ENCODE measurements at regions not wholly inside any gene's neighbourhood (a gene's known extent, or its start where the extent isn't known, plus 50 kb on each side); places are given as distances from the start of the nearest gene placed in this dataset.

GRCh38 chr15:47292638-47293190 lies 424.6 kb upstream of the SEMA6D start:
- FAIRE-seq: no peak

GRCh38 chr15:47293466-47294162 lies 423.7 kb upstream of the SEMA6D start:
- FAIRE-seq: no peak

- no peak for FAIRE-seq
Observed at GRCh38 chr15:47294765-47295259, 422.5 kb upstream of the SEMA6D start.

GRCh38 chr15:47296881-47297280 lies 420.4 kb upstream of the SEMA6D start:
- no peak for FAIRE-seq

- no peak for FAIRE-seq
Observed at GRCh38 chr15:47299846-47300434, 417.4 kb upstream of the SEMA6D start.

GRCh38 chr15:47300596-47300995 lies 416.7 kb upstream of the SEMA6D start:
- no peak for FAIRE-seq

GRCh38 chr15:47301481-47301880 lies 415.8 kb upstream of the SEMA6D start:
- no peak for FAIRE-seq

GRCh38 chr15:47304656-47305055 lies 412.6 kb upstream of the SEMA6D start:
- FAIRE-seq: no peak

- no peak for FAIRE-seq
Observed at GRCh38 chr15:47312161-47312560, 405.1 kb upstream of the SEMA6D start.

- no peak for FAIRE-seq
Observed at GRCh38 chr15:47326410-47327333, 390.6 kb upstream of the SEMA6D start.

- no peak for FAIRE-seq
Observed at GRCh38 chr15:47331829-47332393, 385.4 kb upstream of the SEMA6D start.

- no peak for FAIRE-seq
Observed at GRCh38 chr15:47332481-47332880, 384.8 kb upstream of the SEMA6D start.

- FAIRE-seq: no peak
Observed at GRCh38 chr15:47333734-47334133, 383.6 kb upstream of the SEMA6D start.

GRCh38 chr15:47334805-47335535 lies 382.3 kb upstream of the SEMA6D start:
- no peak for FAIRE-seq

- no peak for FAIRE-seq
Observed at GRCh38 chr15:47337106-47337505, 380.2 kb upstream of the SEMA6D start.

GRCh38 chr15:47337836-47338235 lies 379.5 kb upstream of the SEMA6D start:
- FAIRE-seq: no peak

GRCh38 chr15:47338771-47339170 lies 378.5 kb upstream of the SEMA6D start:
- no peak for FAIRE-seq

GRCh38 chr15:47339800-47340570 lies 377.3 kb upstream of the SEMA6D start:
- no peak for FAIRE-seq

GRCh38 chr15:47340571-47340920 lies 376.8 kb upstream of the SEMA6D start:
- FAIRE-seq: no peak

- no peak for FAIRE-seq
Observed at GRCh38 chr15:47349179-47349578, 368.1 kb upstream of the SEMA6D start.

GRCh38 chr15:47351501-47351900 lies 365.8 kb upstream of the SEMA6D start:
- no peak for FAIRE-seq

Data from G401.6 (cell line).